GM18951 (cell line): ENCODE measurements at regions not wholly inside any gene's neighbourhood (a gene's known extent, or its start where the extent isn't known, plus 50 kb on each side); places are given as distances from the start of the nearest gene placed in this dataset.
"Not testable (repeated sequence)": the region's sequence is repeated elsewhere in the genome, so short reads cannot be mapped to it uniquely, and the experiment has no call there.

Source experiments
- POLR2A ChIP-seq: IDR thresholded peaks from 4 replicates; pipeline ENCODE4 v1.6.1; 2011; ENCODE audit warnings: mild to moderate bottlenecking; ENCODE audit not compliant: insufficient read length, insufficient read depth; ENCODE audit errors: extremely low read depth
- in situ Hi-C: fragments of 300-500 bp; cut with MboI; formaldehyde crosslinking; loops from one replicate; pipeline ENCODE4 v1.12.0; 2022; ENCODE audit warnings: low sequenced_read_pairs, mixed read lengths, inconsistent platforms; ENCODE audit not compliant: unreplicated experiment

GRCh38 chr12:65663648-65664047 is 160.6 kb upstream of the HMGA2 start:
- in situ Hi-C loops = no loop called here
- TF ChIP-seq POLR2A = no peak

- in situ Hi-C loops = no loop called here
- no peak for TF ChIP-seq POLR2A
Measured at GRCh38 chr12:65664715-65665250, 159.5 kb upstream of the HMGA2 start.

- in situ Hi-C loops = no loop called here
Measured at GRCh38 chr12:65665817-65666216, 158.5 kb upstream of the HMGA2 start.

GRCh38 chr12:65666876-65667275 is 157.4 kb upstream of the HMGA2 start:
- no peak for TF ChIP-seq POLR2A

More at GRCh38 chr12:65665817-65666216, 158.5 kb upstream of the HMGA2 start:
- no peak for TF ChIP-seq POLR2A

GRCh38 chr12:65667932-65668331 is 156.4 kb upstream of the HMGA2 start:
- in situ Hi-C loops = no loop called here
- TF ChIP-seq POLR2A = no peak

More at GRCh38 chr12:65666876-65667275, 157.4 kb upstream of the HMGA2 start:
- in situ Hi-C loops = no loop called here

- no peak for TF ChIP-seq POLR2A
- in situ Hi-C loops = no loop called here
Measured at GRCh38 chr12:65668981-65669695, 155.1 kb upstream of the HMGA2 start.

- no peak for TF ChIP-seq POLR2A
- in situ Hi-C loops = no loop called here
Measured at GRCh38 chr12:65670775-65671174, 153.5 kb upstream of the HMGA2 start.

- in situ Hi-C loops = no loop called here
- no peak for TF ChIP-seq POLR2A
Measured at GRCh38 chr12:65672441-65672840, 151.8 kb upstream of the HMGA2 start.

- TF ChIP-seq POLR2A = no peak
- in situ Hi-C loops = no loop called here
Measured at GRCh38 chr12:65673156-65673690, 151.1 kb upstream of the HMGA2 start.

- in situ Hi-C loops = no loop called here
- TF ChIP-seq POLR2A = no peak
Measured at GRCh38 chr12:65673732-65674131, 150.6 kb upstream of the HMGA2 start.

GRCh38 chr12:65675141-65675621 is 149.1 kb upstream of the HMGA2 start:
- in situ Hi-C loops = no loop called here
- no peak for TF ChIP-seq POLR2A

GRCh38 chr12:65678172-65678571 is 146.1 kb upstream of the HMGA2 start:
- in situ Hi-C loops = not testable (repeated sequence)

GRCh38 chr12:65681226-65681625 is 143.1 kb upstream of the HMGA2 start:
- TF ChIP-seq POLR2A = no peak
- in situ Hi-C loops = no loop called here

- no peak for TF ChIP-seq POLR2A
- in situ Hi-C loops = no loop called here
Measured at GRCh38 chr12:65682112-65682511, 142.2 kb upstream of the HMGA2 start.
